ENCODE measurements at regions not wholly inside any gene's neighbourhood (a gene's known extent, or its start where the extent isn't known, plus 50 kb on each side); places are given as distances from the start of the nearest gene placed in this dataset.

- no peaks in the 10 kb centered on the region for H3K23me2 ChIP-seq (ENCODE audit: insufficient read length, low read depth, low read length, poor library complexity, severe bottlenecking)
- H2BK12ac ChIP-seq (ENCODE audit: insufficient read length, low read depth, low read length) = no peak overlapping the region
- H2AK5ac ChIP-seq (ENCODE audit: insufficient read length, low read length) = no peak overlapping the region
- H3K4me3 Mint-ChIP-seq = no peak overlapping the region
- no peaks in the 10 kb centered on the region for H3K27me3 ChIP-seq (ENCODE audit: insufficient read depth, low read length)
- H3K27ac ChIP-seq (ENCODE audit: insufficient read length, low read depth, low read length) = no peak overlapping the region
- no peak overlapping the region for H3K27ac Mint-ChIP-seq
- H3K14ac ChIP-seq (ENCODE audit: insufficient read depth, low read length) = no peak overlapping the region
- peaks cover 4% of the 10 kb centered on the region for H3K9me3 ChIP-seq (ENCODE audit: control insufficient read depth, low read depth, low read length)
- H4K91ac ChIP-seq (ENCODE audit: insufficient read length, low read depth, low read length) = no peak overlapping the region
- no peaks in the 10 kb centered on the region for H3K79me2 ChIP-seq (ENCODE audit: insufficient read depth, low read length)
- no peak overlapping the region for H3T11ph ChIP-seq (ENCODE audit: low read length)
- H4K8ac ChIP-seq (replicated peaks; ENCODE audit: insufficient read length, low read depth, low read length) = no peak overlapping the region
- no peak overlapping the region for H2BK15ac ChIP-seq (ENCODE audit: low read depth, low read length)
- no peak overlapping the region for H2BK20ac ChIP-seq (ENCODE audit: low read depth, low read length, poor library complexity, severe bottlenecking)
- H3K56ac ChIP-seq (ENCODE audit: insufficient read length, low read depth, low read length) = no peak overlapping the region
- H3K27me3 Mint-ChIP-seq (ENCODE audit: low read depth) = peaks cover 13% of the 10 kb centered on the region
- no peaks in the 10 kb centered on the region for H4K20me1 ChIP-seq (ENCODE audit: control insufficient read depth, insufficient read depth, insufficient read length)
- no peak overlapping the region for H3K9ac ChIP-seq (ENCODE audit: extremely low read depth, insufficient read length, low read length)
- no peak overlapping the region for H3K18ac ChIP-seq (ENCODE audit: insufficient read length, low read depth, low read length)
- peaks cover 32 to 91% of the 10 kb centered on the region in 2 experiments for H3K9me3 Mint-ChIP-seq
- H4K5ac ChIP-seq (ENCODE audit: insufficient read length, low read depth, low read length) = no peak overlapping the region
- H2BK120ac ChIP-seq (ENCODE audit: low read depth, low read length, poor library complexity, severe bottlenecking) = no peak overlapping the region
- no peak overlapping the region for H2BK5ac ChIP-seq (ENCODE audit: insufficient read length, low read length)
- TF ChIP-seq CTCF (conservative IDR thresholded peaks at IDR 0.05) = no peak
- no peaks in the 10 kb centered on the region for H3K4me1 Mint-ChIP-seq
- H3K4me2 ChIP-seq (ENCODE audit: insufficient read depth, insufficient read length, low read length) = no peak overlapping the region
- peaks cover 0 to 4% (median 3%) of the 10 kb centered on the region in 3 experiments; a peak in 4 of 7 replicates for H3K36me3 Mint-ChIP-seq (ENCODE audit: insufficient read depth in 1 of 3, low read depth in 3 of 3)
- H3K23ac ChIP-seq (ENCODE audit: insufficient read length, low read depth, low read length) = no peak overlapping the region
- no peak overlapping the region for H3K4ac ChIP-seq (ENCODE audit: low read depth, low read length)
- no peaks in the 10 kb centered on the region for H3K4me1 ChIP-seq (ENCODE audit: insufficient read depth, low read length)
- no peaks in the 10 kb centered on the region for H3K79me1 ChIP-seq (ENCODE audit: insufficient read depth, low read depth, low read length, poor library complexity, severe bottlenecking)
- H2AFZ ChIP-seq (ENCODE audit: low read length) = no peak overlapping the region
- WGBS (ENCODE audit: extremely low coverage, insufficient read length, low lambda C conversion rate) = no CpG with 5 or more reads among the region's 6 CpGs
- no peak for DNase-seq
Observed at GRCh38 chr6:159373670-159374069, 204.5 kb downstream of the FNDC1 start.

Measured in H9 (cell line).